GM19455 (cell line): ENCODE measurements at regions not wholly inside any gene's neighbourhood (a gene's known extent, or its start where the extent isn't known, plus 50 kb on each side); places are given as distances from the start of the nearest gene placed in this dataset.

ENCODE experiments used
- ATAC-seq: cut with Tn5 transposase; IDR thresholded peaks from one replicate; pipeline ENCODE4 v1.9.1; 2021; ENCODE audit not compliant: unreplicated experiment

- no peak for ATAC-seq
These were observed 247.1 kb upstream of the CDIN1 start for GRCh38 chr15:36332301-36332700.

- ATAC-seq = no peak
These were observed 246.5 kb upstream of the CDIN1 start for GRCh38 chr15:36332896-36333295.

- ATAC-seq = no peak
These were observed 245.4 kb upstream of the CDIN1 start for GRCh38 chr15:36334059-36334458.

GRCh38 chr15:36335224-36335623 lies 244.2 kb upstream of the CDIN1 start:
- no peak for ATAC-seq

GRCh38 chr15:36335659-36336058 lies 243.8 kb upstream of the CDIN1 start:
- ATAC-seq = no peak

- no peak for ATAC-seq
These were observed 234.5 kb upstream of the CDIN1 start for GRCh38 chr15:36344887-36345286.

- ATAC-seq = no peak
These were observed 232.1 kb upstream of the CDIN1 start for GRCh38 chr15:36347272-36347858.

- ATAC-seq = no peak
These were observed 223.0 kb upstream of the CDIN1 start for GRCh38 chr15:36356466-36356865.

- no peak for ATAC-seq
These were observed 222.3 kb upstream of the CDIN1 start for GRCh38 chr15:36356978-36357601.

GRCh38 chr15:36358094-36358493 lies 221.3 kb upstream of the CDIN1 start:
- no peak for ATAC-seq

- no peak for ATAC-seq
These were observed 220.9 kb upstream of the CDIN1 start for GRCh38 chr15:36358523-36358922.

GRCh38 chr15:36359286-36359685 lies 220.1 kb upstream of the CDIN1 start:
- no peak for ATAC-seq

GRCh38 chr15:36361351-36361870 lies 218.0 kb upstream of the CDIN1 start:
- no peak for ATAC-seq

- ATAC-seq = no peak
These were observed 216.9 kb upstream of the CDIN1 start for GRCh38 chr15:36362509-36362915.

- no peak for ATAC-seq
These were observed 216.1 kb upstream of the CDIN1 start for GRCh38 chr15:36363335-36363734.

- no peak for ATAC-seq
These were observed 215.0 kb upstream of the CDIN1 start for GRCh38 chr15:36364377-36364776.

GRCh38 chr15:36365963-36366362 lies 213.5 kb upstream of the CDIN1 start:
- no peak for ATAC-seq

- no peak for ATAC-seq
These were observed 209.2 kb upstream of the CDIN1 start for GRCh38 chr15:36370051-36370730.

GRCh38 chr15:36370731-36371112 lies 208.7 kb upstream of the CDIN1 start:
- no peak for ATAC-seq

- no peak for ATAC-seq
These were observed 207.9 kb upstream of the CDIN1 start for GRCh38 chr15:36371509-36371908.

GRCh38 chr15:36372968-36373367 lies 206.5 kb upstream of the CDIN1 start:
- ATAC-seq = no peak

GRCh38 chr15:36373550-36373949 lies 205.9 kb upstream of the CDIN1 start:
- ATAC-seq = no peak
